Frontal cortex (tissue), 3 donors: ENCODE measurements at regions not wholly inside any gene's neighbourhood (a gene's known extent, or its start where the extent isn't known, plus 50 kb on each side); places are given as distances from the start of the nearest gene placed in this dataset.

ENCODE experiments used
- DNase-seq, 2 donors: peaks; one replicate each; pipeline ENCODE4 v3.0.0; 2012; ENCODE audit warnings: low spot score in 2 of 2
- FAIRE-seq: peaks from 2 replicates; lab custom pipeline; 2012; peaks lifted over from hg19 to GRCh38; lab: Jason Lieb, UNC
- donor health status: control.
- donor health status: control.
- donor health status: control.

DNA sequence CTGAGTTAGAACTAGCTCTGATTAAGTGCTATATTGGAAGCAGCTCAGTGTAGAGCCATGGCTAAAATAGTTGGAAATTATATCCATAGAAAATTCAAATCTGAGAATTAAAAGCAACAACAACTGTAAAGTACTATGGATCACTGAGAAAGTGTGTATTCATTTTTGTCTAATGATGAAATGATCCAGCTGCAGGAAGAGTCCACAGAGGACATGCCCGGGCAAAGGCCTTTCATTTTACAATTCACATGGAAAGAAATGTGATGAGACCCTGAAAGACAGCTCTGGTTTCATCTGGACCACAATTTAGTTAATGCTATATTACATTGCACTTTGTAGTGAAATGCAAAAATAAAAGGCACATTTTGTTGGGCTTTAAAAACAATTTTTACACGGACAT lies 196.8 kb upstream of the FAT1 start:
- FAIRE-seq (no peak), DNase-seq (no peak)

DNA sequence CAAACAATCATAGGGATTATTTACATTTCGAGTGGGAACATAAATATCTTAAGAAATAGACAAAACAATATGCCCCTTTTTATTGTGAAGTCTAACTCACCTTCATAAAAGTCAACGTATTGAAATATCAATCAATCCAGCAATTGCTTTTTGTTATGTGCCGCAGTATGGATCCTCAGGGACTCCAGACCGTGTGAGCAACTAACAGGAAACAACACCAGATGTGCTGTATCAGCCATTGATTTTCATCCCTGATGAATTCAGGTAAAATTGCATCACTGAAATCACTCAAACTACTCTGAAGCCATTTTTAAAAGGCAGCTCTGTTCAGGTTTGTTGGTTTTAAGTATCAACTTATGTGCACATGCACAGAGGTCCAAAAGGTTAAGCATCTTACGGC lies 197.3 kb upstream of the FAT1 start:
- FAIRE-seq (no peak), DNase-seq (no peak)

GRCh38 chr4:186924723-186925122 lies 201.1 kb upstream of the FAT1 start:
- FAIRE-seq: no peak

DNA sequence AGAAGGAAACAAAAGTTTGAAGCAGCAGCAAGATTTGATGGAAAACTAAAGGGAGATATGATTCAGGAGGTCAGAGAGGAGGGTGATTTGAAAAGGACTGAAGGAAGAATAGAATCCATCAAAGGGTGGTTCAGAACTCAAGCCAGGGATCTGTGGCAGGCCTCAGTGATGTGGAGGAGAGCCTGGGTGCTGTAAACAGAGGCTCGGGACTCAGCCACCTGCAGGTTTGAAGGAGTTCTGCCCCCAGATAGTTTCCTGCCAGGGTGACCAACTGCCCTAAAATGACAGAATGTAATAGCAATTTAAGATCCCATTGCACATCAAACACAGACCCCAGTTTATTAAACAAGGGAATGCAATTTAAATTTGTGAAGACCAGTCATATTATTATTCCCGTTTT lies 204.0 kb upstream of the FAT1 start:
- FAIRE-seq: no peak
- no peak for DNase-seq

More at GRCh38 chr4:186924723-186925122, 201.1 kb upstream of the FAT1 start:
- no peak for DNase-seq

- no peak for FAIRE-seq
Observed at GRCh38 chr4:186930024-186930423, 206.4 kb upstream of the FAT1 start.

DNA sequence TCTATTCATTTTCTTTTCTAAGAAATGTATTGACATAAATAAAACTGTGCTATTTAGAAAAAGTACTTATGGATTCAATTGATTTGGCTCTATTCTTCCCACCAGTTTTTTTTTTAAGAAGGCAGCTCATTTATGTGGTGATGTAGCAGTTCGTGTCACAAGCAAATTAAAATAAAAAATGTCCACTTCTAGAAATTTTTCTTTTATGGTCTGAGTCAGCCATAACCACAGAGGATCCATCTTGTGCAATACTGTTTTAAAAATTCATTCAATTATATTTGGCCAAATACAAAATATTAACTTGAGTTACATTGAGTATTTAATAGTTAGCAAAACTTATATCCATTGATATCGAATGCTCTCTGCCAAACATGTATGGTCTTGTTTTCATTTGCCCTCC lies 207.9 kb upstream of the FAT1 start:
- DNase-seq: no peak
- no peak for FAIRE-seq

More at GRCh38 chr4:186930024-186930423, 206.4 kb upstream of the FAT1 start:
- DNase-seq: no peak

- no peak for DNase-seq
- no peak for FAIRE-seq
Observed at GRCh38 chr4:186932196-186932595, 208.5 kb upstream of the FAT1 start.

GRCh38 chr4:186932631-186933187 lies 209.1 kb upstream of the FAT1 start:
- FAIRE-seq (no peak), DNase-seq (no peak)

DNA sequence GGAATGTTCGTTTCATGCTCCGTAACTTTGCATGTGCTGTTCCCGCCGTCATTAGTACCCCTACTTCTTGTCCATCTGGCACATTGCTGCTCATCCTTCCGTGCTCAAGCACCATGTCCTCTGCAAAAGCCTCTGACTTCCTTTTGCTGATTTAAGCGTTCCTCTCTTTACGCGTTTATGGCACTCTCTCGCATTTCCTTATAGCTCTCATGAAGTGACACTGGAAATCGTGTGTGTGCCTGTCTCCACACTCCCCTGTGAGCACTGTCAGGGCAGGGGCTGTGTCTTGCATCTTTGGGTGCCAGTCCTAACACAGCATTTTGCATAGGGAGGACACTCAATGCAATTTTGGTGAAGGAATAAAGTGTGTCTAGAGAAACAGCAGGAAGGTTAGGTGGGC lies 210.6 kb upstream of the FAT1 start:
- no peak for FAIRE-seq

GRCh38 chr4:186934841-186935443 lies 211.3 kb upstream of the FAT1 start:
- FAIRE-seq (no peak), DNase-seq (no peak)

More for the DNA sequence above, 210.6 kb upstream of the FAT1 start:
- DNase-seq: no peak

- DNase-seq: no peak
- FAIRE-seq: no peak
Observed at GRCh38 chr4:186935901-186936300, 212.2 kb upstream of the FAT1 start.

GRCh38 chr4:186936496-186937375 lies 213.1 kb upstream of the FAT1 start:
- FAIRE-seq: no peak
- no peak for DNase-seq

DNA sequence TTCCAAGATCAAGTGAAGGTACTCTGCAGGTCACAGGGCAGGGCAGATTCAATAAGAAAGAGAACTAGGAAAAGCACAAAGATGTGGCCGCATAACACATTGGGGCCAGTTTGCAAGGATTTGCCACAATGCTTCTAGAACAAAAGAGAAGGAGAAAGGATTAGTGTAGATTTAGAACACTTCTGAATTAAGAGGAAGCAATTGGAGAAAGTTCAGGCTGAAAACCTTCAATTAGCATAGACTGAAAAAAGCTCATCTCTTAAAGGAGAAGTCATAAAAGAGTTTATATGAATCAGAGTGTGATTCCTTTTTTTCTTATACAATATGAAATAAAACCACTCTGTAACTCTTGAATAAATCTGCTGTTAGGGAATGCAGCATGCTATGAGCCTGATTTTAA lies 215.6 kb upstream of the FAT1 start:
- FAIRE-seq (no peak), DNase-seq (no peak)

DNA sequence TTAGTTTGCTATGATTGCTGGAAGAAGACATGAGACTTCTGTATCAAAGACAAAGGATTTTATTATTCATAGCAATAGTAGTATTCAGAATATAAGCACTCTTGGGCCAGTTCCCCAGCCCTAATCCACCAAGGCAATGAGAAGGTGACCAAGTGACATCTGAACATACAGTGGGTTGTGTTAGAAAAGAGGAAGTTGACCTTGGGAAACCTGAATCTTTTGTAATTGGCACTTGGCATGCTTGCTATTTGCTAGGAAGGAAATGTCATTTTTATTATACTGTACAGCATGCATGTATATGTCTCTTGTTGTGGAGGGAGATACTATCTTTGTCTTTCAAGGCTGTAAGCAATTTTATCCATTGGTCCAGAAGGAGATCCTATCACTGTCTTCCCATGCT lies 216.1 kb upstream of the FAT1 start:
- FAIRE-seq (no peak), DNase-seq (no peak)

- FAIRE-seq (no peak), DNase-seq (no peak)
Observed at GRCh38 chr4:186940476-186940875, 216.8 kb upstream of the FAT1 start.

- DNase-seq (no peak), FAIRE-seq (no peak)
Observed at GRCh38 chr4:186942758-186943377, 219.2 kb upstream of the FAT1 start.

GRCh38 chr4:186943411-186943810 lies 219.8 kb upstream of the FAT1 start:
- FAIRE-seq (no peak), DNase-seq (no peak)

GRCh38 chr4:186946136-186946535 lies 222.5 kb upstream of the FAT1 start:
- no peak for FAIRE-seq
- no peak for DNase-seq

DNA sequence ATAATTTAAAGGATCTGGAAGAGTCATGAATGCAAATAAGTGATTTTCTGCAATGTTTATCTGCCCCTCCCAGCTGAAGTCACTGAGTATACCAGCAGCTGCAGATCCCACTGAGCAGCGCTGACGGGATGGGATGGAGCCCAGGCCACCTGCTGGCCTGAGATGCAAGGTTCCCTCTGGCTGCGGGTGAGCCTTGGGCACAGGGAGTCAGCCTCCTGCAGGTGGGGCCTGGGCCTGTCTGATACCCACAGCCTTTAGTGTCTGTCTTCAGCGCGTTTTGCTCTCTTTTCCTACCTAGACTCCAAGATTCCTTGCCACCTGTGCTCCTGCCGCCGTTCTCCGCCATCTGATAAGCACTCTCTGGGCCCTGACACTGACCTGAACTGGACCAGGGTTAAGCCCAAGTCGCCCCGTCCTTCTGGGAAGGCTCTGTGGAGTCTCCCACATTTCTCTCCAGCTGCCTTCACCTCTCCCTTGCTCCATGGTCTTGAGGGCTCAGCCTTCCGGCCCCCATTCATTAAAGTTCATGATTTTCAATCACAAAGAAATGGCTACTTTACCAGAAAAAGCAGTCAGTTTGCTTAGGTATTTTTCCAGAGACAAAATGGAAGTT lies 223.1 kb upstream of the FAT1 start:
- no peak for DNase-seq
- no peak for FAIRE-seq
